HG03460 (cell line): ENCODE measurements at regions not wholly inside any gene's neighbourhood (a gene's known extent, or its start where the extent isn't known, plus 50 kb on each side); places are given as distances from the start of the nearest gene placed in this dataset.
A peak's percentile ranks its signal among the peaks of the same experiment; 100 is the strongest.

Experiments used
- ATAC-seq: cut with Tn5 transposase; IDR thresholded peaks from one replicate; pipeline ENCODE4 v1.9.1; 2021; ENCODE audit not compliant: unreplicated experiment

DNA sequence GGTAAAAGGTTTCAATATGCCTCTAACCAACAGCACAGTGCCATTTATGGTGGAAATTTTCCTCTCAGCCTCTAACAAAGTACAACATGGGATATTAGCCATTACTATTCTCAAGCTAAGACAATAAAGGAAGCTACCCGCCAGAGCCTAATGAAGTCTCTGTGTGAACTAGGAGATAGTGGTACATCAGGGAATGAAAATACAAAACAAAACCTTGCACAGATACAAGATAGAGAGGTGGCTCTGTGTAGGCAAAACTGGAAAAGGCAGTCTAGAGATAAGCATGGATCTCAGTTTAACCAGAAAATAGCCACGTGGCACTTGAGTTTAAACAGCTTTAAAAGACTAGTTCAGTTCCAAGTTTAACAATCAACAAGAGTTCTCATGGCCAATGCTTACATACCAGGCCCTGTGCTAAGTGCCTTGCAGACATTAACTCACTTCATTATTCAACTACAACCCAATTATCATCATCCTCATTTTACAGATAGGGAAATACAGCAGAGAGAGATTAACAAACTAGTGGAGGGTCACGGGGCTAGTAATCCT lies 279.3 kb downstream of the IGSF11 start:
- no peak for ATAC-seq

DNA sequence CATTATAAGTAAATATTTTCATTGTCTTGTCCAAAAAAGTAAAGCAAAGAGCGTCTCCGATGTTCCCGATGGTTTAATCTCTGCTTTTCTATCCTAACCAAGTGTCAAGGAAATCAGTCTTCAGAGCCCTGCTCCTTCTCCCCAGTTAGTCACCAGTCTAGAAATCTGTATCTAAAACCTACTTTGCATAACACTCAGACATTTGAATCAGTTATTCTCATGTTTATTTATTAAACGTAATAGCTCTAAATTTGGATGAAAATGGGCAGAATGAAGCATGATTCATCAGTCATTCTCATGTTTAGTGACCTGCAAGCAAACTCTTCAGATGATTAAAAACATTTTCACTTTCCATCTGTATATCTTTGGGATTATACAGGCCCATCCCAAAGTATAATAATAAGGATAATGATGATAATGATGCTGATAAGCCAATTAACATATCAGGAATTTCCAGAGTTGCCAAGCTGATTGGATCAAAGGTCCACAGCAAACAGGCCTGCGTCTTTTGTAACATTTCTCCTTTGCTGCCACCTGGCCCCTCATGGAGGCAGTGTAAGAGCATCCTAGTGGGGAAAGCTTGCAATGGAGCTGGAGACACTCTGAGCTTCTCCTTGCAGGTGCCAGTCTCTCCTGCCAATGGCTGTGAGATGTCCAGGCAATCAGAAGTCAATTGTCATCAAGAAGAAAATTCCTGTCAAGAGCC lies 273.9 kb downstream of the IGSF11 start:
- ATAC-seq = no peak

DNA sequence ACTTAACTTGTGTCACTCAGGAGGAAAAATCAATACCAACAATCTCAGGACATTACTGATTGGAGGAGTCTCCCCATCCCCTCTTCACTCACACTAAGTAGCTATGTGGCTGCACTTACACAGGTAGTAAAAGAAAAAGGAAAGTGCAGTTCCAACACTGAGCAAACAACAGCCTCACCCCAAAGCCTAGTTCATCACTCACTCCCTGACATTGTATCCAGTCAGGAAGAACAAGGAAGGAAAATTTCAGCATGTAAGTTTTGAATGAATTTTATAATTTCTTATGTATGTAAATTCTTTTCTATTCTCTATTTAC lies 273.4 kb downstream of the IGSF11 start:
- no peak for ATAC-seq

DNA sequence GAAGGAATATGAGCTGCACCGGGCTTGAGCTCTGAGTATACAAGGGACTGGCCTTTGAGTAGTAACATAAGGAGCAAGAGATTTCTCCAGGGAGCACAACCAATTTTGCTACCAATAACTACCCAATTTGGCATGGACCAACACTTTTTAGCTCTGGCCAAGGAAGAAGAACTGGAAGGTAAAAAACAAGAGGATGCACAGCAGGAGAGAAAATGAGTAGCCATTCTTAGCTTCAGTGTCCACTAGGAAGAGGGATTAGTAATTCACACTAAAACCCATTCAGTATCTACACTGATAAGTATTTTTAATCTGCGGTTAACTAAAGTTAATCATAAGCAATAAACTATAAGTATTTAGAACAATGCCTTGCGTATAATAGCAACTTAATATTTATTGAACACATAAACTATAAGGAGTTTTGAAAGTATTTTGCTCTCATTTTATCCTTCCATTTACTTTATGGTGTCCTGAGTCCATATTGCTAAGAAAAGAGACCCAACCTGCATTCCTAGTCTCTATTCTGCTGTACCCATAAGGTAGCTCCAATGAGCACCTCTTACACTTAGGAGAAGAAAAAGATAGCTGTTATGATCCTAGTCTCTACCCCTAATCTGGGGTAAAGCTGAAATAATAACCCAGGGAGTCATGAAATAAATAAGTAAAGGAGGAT lies 268.9 kb downstream of the IGSF11 start:
- ATAC-seq = no peak

DNA sequence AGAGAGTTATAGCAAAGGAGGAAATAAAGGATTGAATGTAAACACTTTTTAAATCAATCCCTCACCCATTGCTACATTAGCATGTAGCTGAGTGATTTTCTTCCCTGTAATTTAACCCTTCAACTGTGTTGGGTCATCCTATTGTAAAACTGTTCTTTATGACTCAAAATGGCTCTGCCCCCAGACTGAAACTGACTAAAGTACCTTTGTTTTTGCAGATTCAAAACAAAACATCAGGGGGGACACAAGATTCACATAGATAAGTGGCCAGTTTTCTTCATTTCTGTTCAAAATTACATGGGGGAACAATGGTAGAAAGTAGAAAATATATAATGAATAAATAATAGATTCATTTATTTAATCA lies 268.4 kb downstream of the IGSF11 start:
- no peak for ATAC-seq

DNA sequence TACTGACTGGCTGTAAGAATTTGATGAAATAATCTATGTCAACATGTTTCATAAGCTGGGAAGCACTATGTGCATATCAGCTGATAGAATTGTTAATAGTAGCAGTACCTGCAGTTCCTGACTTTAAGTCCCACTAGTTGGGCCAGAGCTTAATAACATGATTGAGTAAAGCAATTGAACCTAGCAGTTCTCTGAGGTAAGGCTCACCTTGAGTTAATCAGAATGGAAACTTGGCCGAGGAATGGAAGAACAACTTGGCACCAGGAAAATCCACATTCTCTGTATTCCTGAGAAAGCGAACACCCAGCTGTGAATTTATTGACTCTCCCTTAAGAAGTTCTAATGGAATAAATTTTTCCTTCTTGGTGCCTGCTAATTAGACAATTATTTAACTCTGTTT lies 262.6 kb downstream of the IGSF11 start:
- ATAC-seq = no peak

DNA sequence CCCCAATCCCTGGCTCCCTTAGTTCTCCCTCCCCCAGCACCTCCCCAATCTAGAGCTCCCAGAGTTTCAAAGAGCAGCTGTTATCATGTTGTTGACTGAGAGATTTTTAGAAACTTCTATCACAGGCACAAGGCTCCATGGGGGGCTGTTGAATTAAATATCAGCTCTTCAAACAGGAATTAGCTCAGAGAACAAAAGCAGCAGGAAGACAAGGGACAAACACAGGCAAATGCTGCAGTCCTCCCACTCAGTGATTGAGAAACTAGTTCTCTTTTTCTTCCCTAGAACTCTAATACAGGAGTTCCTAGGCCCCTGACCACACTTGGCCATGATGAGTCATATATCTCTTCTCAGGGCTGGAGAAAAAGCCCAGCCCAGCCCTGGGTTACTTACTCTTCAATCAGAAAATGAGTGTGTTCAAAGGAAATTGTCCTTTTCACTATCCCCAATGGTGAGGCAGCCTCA lies 262.1 kb downstream of the IGSF11 start:
- ATAC-seq = peak; percentile 98

DNA sequence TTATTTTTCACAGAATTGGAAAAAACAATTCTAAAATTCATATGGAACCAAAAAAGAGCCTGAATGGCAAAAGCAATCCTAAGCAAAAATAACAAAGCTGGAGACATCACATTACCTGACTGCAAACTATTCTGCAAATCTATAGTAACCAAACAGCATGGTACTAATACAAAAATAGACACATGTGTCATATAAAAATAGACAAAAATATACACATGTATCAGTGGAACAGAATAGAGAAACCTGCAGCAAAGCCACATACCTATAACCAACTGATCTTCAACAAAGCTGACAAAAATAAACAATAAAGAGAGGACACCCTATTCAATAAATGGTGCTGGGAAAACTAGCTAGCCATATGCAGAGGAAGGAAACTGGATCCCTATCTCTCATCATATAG lies 259.6 kb downstream of the IGSF11 start:
- ATAC-seq = no peak

DNA sequence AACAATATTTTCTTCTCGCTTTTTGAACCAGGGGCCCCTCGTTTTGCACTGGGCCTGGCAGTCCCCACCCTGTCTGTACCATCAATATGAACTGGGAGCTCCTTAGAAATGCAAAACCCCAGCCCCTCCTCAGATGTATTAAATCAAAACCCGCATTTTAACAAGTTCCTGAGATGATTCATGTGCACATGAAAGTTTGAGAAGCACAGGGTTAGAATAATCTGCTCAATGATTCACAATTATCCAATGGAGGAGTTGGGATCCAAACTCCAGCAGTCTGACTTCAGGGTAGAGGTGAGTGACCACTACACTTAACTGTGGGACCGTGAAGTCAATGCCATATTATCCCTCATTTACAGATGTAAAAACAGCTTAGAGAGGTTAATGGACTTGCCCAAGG lies 256.4 kb downstream of the IGSF11 start:
- no peak for ATAC-seq

DNA sequence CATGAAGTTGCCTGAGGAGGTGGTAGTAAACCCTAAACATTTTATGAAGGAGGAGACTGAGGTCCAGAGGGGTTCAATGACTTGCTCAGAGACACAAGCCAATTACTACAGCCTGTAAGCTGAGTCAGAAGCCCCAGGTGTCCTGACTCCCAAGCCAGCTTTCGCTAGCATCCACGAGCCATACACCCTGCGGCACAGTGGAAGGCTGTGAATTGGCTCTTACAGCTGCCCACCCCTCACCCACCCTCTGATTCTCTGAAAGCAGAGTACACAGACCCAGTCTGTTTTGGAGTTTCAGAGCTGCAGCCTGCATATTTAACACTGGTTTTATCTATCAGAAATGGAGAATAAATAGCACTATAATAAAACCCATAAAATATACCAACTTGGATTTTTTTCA lies 253.4 kb downstream of the IGSF11 start:
- ATAC-seq = no peak

DNA sequence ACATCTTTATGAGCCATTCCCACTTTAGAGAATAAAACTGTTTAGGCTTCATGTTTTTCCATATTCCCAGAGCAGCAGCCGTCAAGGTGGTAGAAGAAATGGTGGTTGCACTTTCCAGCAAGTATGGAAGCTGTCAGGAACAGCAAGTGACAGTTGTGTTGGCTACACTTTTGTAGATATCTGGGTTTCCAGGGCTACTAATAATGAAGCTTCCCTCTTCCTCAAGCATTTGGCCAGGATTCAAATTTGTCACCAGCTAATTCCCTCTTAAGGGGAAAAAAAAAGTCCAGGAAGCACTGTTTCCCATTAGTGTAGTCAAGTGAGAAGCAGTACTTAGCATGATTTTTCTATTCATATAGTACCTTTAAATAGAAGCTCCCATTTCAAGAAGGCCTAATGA lies 252.8 kb downstream of the IGSF11 start:
- no peak for ATAC-seq

DNA sequence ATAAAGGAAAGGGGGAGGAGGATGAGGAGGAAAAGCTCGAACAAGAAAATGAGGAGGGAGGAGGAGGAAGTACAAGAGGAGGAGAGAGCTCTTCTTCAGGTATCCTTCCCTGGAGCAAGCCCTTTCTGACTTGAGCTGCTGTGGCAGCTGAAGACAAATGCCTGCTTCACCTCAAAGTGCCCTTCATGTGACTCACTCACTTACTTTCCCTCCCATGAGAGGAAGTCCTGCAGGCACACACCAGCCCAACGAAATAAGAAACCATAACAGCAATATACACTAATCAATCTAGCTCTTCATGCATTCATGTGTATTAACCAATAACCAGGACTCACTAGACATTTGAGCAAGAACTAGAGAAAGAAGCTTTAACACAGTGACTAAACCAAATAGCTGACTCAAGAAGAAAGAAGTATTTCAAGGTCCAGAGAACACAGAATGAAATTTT lies 251.9 kb downstream of the IGSF11 start:
- ATAC-seq = peak; percentile 95

DNA sequence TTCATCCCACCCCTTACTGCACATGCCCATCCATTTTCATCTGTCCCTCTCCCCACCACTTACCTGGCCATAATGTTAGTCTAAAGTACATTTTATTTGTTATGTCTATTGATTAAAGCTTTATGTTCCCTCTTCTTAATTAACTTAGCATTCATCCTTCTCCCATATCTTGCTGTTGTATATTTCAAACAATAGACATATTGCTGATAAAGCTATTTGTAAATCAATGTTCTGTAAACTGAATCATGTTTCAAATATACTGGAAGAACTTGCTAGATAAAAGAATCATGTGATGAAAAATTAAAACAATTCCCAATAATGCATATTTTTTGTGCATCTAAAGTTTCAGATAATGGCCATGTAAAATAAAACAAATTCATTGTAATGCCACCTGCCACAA lies 249.2 kb downstream of the IGSF11 start:
- ATAC-seq = no peak

DNA sequence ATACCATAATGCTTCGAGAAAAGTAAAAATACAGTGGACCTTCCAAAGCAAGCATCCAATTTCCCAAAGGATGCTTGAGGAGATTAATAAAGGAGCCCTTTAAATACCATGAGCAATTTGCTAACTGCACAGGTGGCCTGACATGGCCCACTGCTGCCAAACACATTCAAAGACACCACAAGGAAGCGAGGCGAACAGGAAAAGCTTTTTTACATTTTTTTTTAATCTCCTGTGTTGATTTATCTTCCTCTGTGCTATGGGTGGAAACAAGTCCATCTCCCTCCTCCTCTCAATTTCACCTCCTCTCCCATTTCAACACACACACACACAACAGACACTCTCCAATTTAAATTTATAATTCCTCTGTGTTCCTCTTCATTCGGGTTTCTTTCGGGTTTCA lies 243.4 kb downstream of the IGSF11 start:
- ATAC-seq = no peak

DNA sequence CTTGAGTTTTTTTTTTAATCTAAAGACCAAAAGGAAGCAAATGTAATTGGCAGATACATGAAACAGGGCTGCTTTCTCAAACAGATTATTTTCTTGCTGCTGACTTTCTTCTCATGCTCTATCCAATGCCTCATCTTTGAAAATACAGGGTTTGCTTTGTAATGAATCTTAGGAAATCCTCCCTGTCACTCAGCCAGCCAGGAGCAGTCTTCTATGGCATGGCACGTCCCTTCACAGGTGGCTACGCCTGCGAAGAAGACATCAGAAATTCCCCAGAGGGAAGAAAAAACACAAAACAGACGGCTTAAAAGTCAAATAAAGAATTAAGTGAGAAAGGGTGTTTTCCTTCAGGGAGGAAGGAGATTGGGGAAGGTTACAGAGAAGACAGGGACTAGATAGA lies 242.5 kb downstream of the IGSF11 start:
- ATAC-seq = no peak

DNA sequence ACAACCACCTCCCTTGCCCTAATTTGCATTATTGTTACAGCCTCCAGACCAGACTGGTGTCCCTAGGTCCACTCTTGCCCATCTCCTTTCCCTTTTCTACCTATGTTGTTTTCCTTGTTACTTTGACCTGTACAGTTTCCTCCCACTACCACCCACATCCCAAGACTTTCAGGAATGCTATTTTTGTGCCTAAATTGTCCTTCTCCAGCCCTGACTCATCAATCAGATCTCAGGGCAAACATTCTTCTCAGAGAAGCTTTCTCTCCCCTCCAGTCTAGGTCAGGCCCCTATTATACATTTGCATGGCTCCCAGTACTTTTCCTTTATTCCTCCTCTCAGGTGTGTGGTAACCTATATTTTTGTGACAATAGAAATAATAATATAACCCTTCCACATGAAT lies 241.5 kb downstream of the IGSF11 start:
- ATAC-seq = no peak

DNA sequence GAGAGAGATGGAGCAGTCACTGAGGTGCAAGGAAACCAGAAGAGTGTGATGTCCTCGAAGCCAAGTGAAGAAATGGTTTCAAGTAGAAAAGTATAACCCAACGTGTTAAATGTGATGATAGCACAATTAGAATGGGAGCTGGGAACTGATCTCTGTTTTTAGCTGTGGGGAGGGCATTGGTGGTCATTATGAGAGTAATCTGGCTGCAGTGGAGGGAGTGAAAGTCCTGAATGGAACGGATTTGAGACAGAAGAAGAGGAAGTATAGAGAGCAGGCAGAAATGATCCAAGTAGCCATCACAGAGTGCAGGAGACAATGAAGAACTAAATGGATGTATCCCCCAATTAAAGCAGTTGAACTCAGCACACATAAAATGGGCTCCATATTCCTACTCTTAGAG lies 235.3 kb downstream of the IGSF11 start:
- ATAC-seq = no peak

DNA sequence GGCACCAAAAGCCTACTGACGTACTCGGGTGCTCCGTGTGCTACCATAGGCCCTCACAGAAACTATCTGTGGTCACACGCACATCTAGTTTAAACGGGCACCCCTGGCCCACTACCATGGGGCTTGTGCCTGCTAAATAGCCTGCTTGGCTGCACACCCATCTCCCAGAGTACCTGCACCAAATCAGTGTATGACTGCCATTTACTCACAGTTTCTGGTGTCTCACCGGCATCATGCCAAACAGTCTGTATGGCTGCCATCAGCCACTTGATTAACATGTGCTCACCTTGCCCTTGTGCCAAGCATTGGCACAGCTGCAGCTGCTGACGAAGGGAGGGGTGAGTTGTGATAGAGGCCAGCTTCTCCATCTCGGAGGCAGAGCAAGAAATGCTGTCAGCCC lies 232.7 kb downstream of the IGSF11 start:
- ATAC-seq = no peak

DNA sequence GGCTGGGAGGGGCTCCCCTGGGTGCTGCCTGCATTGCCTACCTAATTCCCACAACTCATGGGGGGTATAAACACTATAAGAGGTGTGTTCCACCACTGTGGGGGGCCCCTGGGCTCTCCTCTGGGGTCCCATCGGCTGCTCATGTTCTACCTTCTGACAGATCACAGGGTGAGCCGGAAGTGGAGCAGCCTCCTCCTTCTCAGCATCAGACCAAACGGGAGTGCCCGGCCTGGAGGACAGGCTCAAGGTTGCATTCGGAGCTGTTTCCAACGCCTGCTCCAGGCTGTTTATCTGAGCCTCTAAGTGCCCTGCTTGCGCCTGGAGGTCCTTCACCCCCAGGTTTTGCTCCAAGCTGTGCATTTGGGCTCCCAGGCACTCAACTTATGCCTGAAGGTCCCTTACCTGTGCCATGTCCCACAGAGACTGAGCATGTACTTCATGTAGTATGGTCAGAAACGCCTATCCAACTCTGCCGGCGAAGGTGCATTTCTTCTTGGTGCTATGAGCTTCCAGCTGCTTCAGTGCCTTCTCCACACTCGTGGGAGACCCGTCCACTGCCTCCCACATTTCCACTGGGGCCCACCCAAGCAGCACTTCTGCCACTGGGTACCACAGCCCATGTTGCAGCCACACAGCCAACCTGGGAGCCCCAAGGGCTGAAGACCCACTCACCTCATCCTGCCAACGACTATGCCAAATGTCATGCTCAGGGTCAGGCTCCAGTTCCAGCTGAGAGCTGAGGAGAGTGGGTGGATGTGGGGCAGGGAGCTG lies 232.1 kb downstream of the IGSF11 start:
- no peak for ATAC-seq

DNA sequence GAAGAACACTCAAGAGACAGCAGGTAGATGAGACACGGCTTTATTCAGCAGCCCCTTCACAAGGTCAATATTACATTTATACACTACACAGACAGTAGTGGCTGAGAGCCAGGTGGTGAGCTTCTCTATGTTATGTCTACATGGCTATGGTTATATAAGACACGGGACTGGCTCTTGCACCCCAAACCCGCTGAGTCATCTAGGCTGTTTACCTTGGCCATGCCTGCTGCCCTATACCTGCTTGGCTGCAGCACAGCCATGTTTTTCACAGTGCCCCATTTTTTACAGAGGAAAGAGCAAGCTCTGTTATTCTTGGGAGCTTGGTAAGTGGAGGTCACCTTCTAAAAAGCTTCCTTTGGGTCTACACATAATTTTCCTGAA lies 231.6 kb downstream of the IGSF11 start:
- no peak for ATAC-seq

DNA sequence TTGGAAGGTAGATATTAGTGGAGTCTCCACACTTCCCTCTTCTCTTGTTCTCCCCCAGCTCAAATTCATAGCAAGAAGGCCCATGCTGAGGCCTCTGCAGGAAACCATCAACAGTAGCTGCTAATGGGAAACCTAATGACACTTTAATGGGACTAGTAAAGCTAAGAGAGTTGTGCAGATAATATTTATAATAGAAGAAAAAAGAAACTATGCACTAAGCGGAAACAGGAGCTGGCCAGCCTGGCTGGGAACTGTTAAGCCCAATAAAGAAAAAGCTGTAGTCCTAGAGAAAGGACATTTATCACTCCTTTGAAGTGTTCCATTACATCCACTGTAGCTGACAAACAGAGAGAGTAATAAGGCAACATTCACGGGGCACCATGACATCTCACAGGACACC lies 229.6 kb downstream of the IGSF11 start:
- ATAC-seq = no peak

DNA sequence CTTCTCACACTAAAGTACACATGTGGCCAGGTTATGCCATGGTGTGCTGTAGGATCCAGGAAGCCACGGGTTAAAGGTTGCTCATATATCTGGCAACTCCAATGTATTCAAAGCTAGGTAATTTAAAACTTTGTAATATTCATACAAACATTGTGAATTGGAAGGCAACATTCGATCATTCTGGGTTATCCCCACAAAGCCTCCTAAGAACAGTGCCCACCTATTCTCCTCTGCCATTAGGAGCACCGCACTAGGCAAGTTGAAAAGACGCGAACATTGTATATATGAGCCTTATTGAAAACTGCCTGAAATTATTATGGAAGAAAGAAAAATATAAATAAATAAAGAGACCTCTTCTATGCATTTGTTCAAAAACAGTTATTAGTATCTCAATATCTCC lies 228.2 kb downstream of the IGSF11 start:
- no peak for ATAC-seq
